Cardiac muscle cell (in vitro differentiated cells and primary cell): ENCODE measurements at regions not wholly inside any gene's neighbourhood (a gene's known extent, or its start where the extent isn't known, plus 50 kb on each side); places are given as distances from the start of the nearest gene placed in this dataset.
A peak's percentile ranks its signal among the peaks of the same experiment; 100 is the strongest.

Source experiments
- DNase-seq, 2 donors: peaks; one replicate each; pipeline versions ENCODE4 v3.0.0 to v3.0.0-alpha.2; 2010 to 2017; ENCODE audit warnings: low read depth in 1 of 2, low spot score in 1 of 2
- H3K27ac ChIP-seq: fragments of 200-600 bp; sonication (generic); 2 replicates; pipeline ENCODE4 v1.5.1; 2016
- H3K27me3 ChIP-seq: fragments of 200-600 bp; sonication (generic); 2 replicates; pipeline ENCODE4 v1.6.0; 2016; ENCODE audit warnings: control low read depth
- H3K36me3 ChIP-seq: fragments of 200-600 bp; sonication (generic); 2 replicates; pipeline ENCODE4 v1.5.1; 2016; ENCODE audit warnings: control low read depth
- H3K4me1 ChIP-seq: fragments of 200-600 bp; sonication (generic); 2 replicates; pipeline ENCODE4 v1.8.1; 2017; ENCODE audit warnings: low read depth, mild to moderate bottlenecking, mixed run types
- H3K4me3 ChIP-seq: fragments of 200-600 bp; sonication (generic); 2 replicates; pipeline ENCODE4 v1.5.1; 2016; ENCODE audit warnings: mild to moderate bottlenecking
- H3K9me3 ChIP-seq: fragments of 200-600 bp; sonication (generic); 2 replicates; pipeline ENCODE4 v1.5.1; 2017; ENCODE audit warnings: low read depth, mild to moderate bottlenecking, control low read depth
- TF ChIP-seq, protein P1 (sequence below): IDR thresholded peaks from 2 replicates; pipeline ENCODE4 v1.5.1; 2012; ENCODE audit warnings: low read depth, mild to moderate bottlenecking, low read length

DNA sequence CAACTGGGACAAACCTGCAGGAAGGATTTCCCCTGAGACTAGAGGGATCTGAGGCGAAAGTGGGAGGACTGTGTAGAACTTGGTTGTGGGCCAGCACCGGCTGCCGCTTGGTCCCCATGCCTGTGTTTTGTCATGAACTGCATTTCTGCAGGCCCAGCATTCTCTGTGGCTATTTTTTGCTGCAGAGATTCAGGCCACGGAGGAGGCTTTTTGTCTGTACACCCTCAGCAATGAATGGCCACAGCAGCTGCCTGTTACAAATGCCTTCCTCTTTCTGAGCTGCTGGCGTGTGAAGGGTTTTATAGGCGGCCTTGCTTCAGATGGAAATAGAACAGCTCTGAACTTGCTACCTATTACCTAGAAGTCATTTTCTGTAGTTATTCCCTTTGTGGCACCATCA is 164.4 kb downstream of the SH2D4B start:
- TF ChIP-seq, protein P1, sequence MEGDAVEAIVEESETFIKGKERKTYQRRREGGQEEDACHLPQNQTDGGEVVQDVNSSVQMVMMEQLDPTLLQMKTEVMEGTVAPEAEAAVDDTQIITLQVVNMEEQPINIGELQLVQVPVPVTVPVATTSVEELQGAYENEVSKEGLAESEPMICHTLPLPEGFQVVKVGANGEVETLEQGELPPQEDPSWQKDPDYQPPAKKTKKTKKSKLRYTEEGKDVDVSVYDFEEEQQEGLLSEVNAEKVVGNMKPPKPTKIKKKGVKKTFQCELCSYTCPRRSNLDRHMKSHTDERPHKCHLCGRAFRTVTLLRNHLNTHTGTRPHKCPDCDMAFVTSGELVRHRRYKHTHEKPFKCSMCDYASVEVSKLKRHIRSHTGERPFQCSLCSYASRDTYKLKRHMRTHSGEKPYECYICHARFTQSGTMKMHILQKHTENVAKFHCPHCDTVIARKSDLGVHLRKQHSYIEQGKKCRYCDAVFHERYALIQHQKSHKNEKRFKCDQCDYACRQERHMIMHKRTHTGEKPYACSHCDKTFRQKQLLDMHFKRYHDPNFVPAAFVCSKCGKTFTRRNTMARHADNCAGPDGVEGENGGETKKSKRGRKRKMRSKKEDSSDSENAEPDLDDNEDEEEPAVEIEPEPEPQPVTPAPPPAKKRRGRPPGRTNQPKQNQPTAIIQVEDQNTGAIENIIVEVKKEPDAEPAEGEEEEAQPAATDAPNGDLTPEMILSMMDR = no peak
- no peaks in the 10 kb centered on the region for H3K36me3 ChIP-seq
- H3K9me3 ChIP-seq = no peaks in the 10 kb centered on the region
- H3K27ac ChIP-seq = no peak overlapping the region
- H3K27me3 ChIP-seq = no peaks in the 10 kb centered on the region
- DNase-seq = peak in 1 of 2 donors; percentile 41
- no peak overlapping the region for H3K4me3 ChIP-seq
- H3K4me1 ChIP-seq = peaks cover 7% of the 10 kb centered on the region

DNA sequence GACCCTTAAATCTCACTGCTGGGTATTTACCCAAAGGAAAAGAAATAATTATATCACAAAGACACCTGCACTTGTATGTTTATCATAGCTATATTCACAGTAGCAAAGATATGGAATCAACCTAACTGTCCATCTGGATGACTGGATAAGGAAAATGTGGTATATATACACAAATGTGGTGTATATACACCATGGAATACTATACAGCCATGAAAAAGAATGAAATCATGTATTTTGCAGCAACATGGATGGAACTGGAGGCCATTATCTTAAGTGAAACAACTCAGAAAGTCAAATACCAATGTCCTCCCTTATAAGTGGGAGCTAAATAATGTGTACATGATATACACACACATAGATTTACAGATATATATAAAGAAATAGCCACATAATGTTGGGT is 168.2 kb downstream of the SH2D4B start:
- Histone ChIP-seq H3K27me3 (no peaks in the 10 kb centered on the region), H3K27ac (no peak overlapping the region), H3K4me3 (no peak overlapping the region), H3K36me3 (no peaks in the 10 kb centered on the region), H3K9me3 (no peaks in the 10 kb centered on the region), H3K4me1 (peaks cover 7% of the 10 kb centered on the region)
- TF ChIP-seq, protein P1 = no peak
- no peak for DNase-seq

DNA sequence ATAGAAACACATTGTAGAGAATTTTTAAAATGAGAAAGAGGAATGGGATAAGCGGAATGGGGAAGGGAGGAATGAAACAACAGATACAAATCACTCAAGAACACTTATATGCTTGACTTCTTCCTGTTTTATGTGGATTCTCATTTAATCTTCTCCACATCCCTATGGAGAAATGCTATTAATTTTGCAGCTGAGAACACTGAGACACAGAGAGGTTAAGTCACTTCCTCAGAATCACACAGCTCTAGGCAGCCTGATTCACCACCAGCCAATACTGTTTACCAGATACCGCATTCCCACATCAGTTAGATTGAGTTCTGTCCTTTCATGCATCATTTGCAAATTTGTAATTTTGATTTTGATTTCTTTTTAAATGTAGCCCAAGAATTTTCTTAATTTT is 170.5 kb downstream of the SH2D4B start:
- Histone ChIP-seq H3K27me3 (no peaks in the 10 kb centered on the region), H3K36me3 (no peaks in the 10 kb centered on the region), H3K4me1 (no peaks in the 10 kb centered on the region), H3K9me3 (no peaks in the 10 kb centered on the region), H3K4me3 (no peak overlapping the region), H3K27ac (no peak overlapping the region)
- TF ChIP-seq, protein P1 = no peak
- DNase-seq = no peak

DNA sequence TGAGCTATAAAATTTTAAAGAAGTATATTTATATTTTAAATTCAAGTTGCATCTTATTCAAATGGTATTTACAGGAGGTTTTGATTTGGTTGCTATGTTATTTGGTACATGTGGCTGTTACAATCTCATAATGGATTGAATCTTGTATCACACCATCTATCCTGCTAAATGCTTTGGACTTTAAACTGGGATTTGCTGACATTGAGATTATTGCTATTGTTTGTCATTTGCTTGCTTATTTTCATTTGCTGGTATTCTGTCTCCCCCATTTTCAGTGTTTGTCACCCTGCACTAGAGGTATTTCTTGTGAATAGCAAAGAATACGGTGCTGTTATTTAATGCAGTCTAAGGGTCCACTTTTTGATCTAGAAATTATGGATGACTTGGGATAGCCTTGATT is 171.1 kb downstream of the SH2D4B start:
- Histone ChIP-seq H3K36me3 (no peaks in the 10 kb centered on the region), H3K4me1 (no peaks in the 10 kb centered on the region), H3K4me3 (no peak overlapping the region), H3K27ac (no peak overlapping the region), H3K9me3 (no peaks in the 10 kb centered on the region), H3K27me3 (no peaks in the 10 kb centered on the region)
- no peak for DNase-seq
- TF ChIP-seq, protein P1 = no peak

DNA sequence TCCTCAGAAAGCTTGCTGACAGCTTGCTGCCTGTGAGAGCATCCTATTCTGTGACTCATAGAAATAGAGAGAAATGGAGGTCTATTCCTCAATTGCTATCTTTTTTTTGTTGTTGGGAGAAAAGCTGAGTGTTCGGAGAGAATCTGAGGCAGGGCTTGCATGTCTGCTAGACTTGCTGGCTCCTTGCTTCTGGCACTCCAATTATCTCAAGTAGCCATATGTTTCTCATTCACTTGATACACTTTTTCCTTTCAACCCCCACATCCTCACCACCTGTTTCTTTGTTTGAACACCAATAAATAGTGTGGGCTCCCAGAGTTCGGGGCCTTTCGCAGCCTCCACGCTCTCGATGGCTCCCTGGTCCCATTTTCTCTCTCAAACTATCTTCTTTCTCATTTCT is 172.2 kb downstream of the SH2D4B start:
- Histone ChIP-seq H3K4me1 (no peaks in the 10 kb centered on the region), H3K9me3 (no peaks in the 10 kb centered on the region), H3K27ac (no peak overlapping the region), H3K36me3 (no peaks in the 10 kb centered on the region), H3K27me3 (peaks cover 4% of the 10 kb centered on the region), H3K4me3 (no peak overlapping the region)
- DNase-seq = peak in 1 of 2 donors; percentile 28
- TF ChIP-seq, protein P1 = no peak

DNA sequence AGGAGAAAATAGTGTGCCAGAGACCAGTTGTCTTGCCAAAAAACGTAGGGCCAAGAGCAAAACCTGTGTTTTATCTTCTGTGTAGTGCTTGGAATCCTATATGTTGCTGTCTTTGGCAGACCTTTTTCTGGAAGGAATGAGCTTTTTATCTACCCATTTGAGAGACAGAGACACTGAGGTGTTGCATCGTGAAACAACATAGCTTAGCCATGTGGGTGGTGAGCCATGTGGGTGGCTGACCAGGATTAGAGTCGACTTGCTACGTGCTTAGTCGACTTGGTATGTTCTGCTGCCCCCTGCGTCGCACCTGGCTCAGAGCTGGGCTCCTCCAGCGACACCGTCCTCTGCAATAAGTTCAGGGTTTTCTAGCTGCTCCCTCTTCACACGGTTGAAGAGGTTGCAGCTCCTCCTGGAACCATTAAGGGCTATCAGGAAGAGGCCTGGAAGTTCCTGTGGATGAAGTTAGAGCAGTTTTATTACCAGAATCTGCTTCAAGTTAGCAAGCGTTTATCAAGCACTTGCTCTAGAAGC is 175.8 kb downstream of the SH2D4B start:
- Histone ChIP-seq H3K27ac (no peak overlapping the region), H3K4me3 (no peak overlapping the region), H3K36me3 (no peaks in the 10 kb centered on the region), H3K4me1 (no peaks in the 10 kb centered on the region), H3K27me3 (peaks cover 6% of the 10 kb centered on the region), H3K9me3 (no peaks in the 10 kb centered on the region)
- TF ChIP-seq, protein P1 = no peak
- DNase-seq = no peak
